SK-N-SH treated with all-trans-retinoic acid at 6 μM for 48 hours (cell line): ENCODE measurements at regions not wholly inside any gene's neighbourhood (a gene's known extent, or its start where the extent isn't known, plus 50 kb on each side); places are given as distances from the start of the nearest gene placed in this dataset.

Experiments used
- ATAC-seq: fragments of 200-7000 bp; cut with Tn5 transposase; 3 replicates; pipeline ENCODE4 v1.9.1; 2020; ENCODE audit warnings: mild to moderate bottlenecking, moderate library complexity
- ARNTL ChIP-seq: fragments of 450-650 bp; formaldehyde crosslinking; IDR thresholded peaks from 2 replicates; pipeline ENCODE4 v1.5.0; 2020; ENCODE audit warnings: low read depth, mild to moderate bottlenecking, moderate library complexity, borderline replicate concordance
- CREB5 ChIP-seq: fragments of 250-450 bp; sonication (Bioruptor Pico); IDR thresholded peaks from 2 replicates; pipeline ENCODE4 v1.5.1; 2020; ENCODE audit warnings: low read depth, mild to moderate bottlenecking, moderate library complexity
- CSRNP3 ChIP-seq: fragments of 250-450 bp; sonication (Bioruptor Pico); IDR thresholded peaks from 2 replicates; pipeline ENCODE4 v1.5.1; 2021; ENCODE audit warnings: mild to moderate bottlenecking, moderate library complexity
- ESRRG ChIP-seq: fragments of 250-450 bp; sonication (Bioruptor Pico); IDR thresholded peaks from 2 replicates; pipeline ENCODE4 v1.6.1; 2021; ENCODE audit warnings: mild to moderate bottlenecking
- GLIS3 ChIP-seq: fragments of 250-450 bp; sonication (Bioruptor Pico); IDR thresholded peaks from 2 replicates; pipeline ENCODE4 v1.5.0; 2020; ENCODE audit warnings: mild to moderate bottlenecking, moderate library complexity
- ISL1 ChIP-seq: fragments of 250-450 bp; sonication (Bioruptor Pico); IDR thresholded peaks from 2 replicates; pipeline ENCODE4 v2.1.2; 2022; ENCODE audit warnings: mild to moderate bottlenecking, moderate library complexity
- OSR1 ChIP-seq: fragments of 250-450 bp; sonication (Bioruptor Pico); IDR thresholded peaks from 2 replicates; pipeline ENCODE4 v1.8.0; 2022; ENCODE audit warnings: moderate library complexity, mild to moderate bottlenecking, inconsistent platforms
- PATZ1 ChIP-seq: fragments of 250-450 bp; sonication (Bioruptor Pico); IDR thresholded peaks from 2 replicates; pipeline ENCODE4 v1.8.0; 2020; ENCODE audit warnings: mild to moderate bottlenecking, moderate library complexity, borderline replicate concordance
- POU6F1 ChIP-seq: fragments of 250-450 bp; sonication (Bioruptor Pico); IDR thresholded peaks from 2 replicates; pipeline ENCODE4 v1.8.0; 2021; ENCODE audit warnings: low read depth, mild to moderate bottlenecking, moderate library complexity, borderline replicate concordance
- RARB ChIP-seq: fragments of 250-450 bp; sonication (Bioruptor Pico); IDR thresholded peaks from 2 replicates; pipeline ENCODE4 v1.8.0; 2021; ENCODE audit warnings: mild to moderate bottlenecking, moderate library complexity
- SNAI2 ChIP-seq: fragments of 250-450 bp; sonication (Bioruptor Pico); IDR thresholded peaks from 2 replicates; pipeline ENCODE4 v1.5.0; 2020; ENCODE audit warnings: mild to moderate bottlenecking, moderate library complexity
- TOX ChIP-seq: fragments of 250-450 bp; sonication (Bioruptor Pico); IDR thresholded peaks from 2 replicates; pipeline ENCODE4 v1.8.0; 2021; ENCODE audit warnings: mild to moderate bottlenecking, moderate library complexity, borderline replicate concordance
- TSHZ2 ChIP-seq: fragments of 250-450 bp; sonication (Bioruptor Pico); IDR thresholded peaks from 2 replicates; pipeline ENCODE4 v1.5.0; 2020; ENCODE audit warnings: mild to moderate bottlenecking, moderate library complexity
- ZC3H10 ChIP-seq: fragments of 250-450 bp; sonication (Bioruptor Pico); IDR thresholded peaks from 2 replicates; pipeline ENCODE4 v1.5.1; 2021; ENCODE audit warnings: mild to moderate bottlenecking, moderate library complexity
- ZFP3 ChIP-seq: fragments of 250-450 bp; sonication (Bioruptor Pico); IDR thresholded peaks from 2 replicates; pipeline ENCODE4 v1.5.0; 2020; ENCODE audit warnings: mild to moderate bottlenecking, moderate library complexity
- ZFP30 ChIP-seq: fragments of 450-650 bp; formaldehyde crosslinking; IDR thresholded peaks from 2 replicates; pipeline ENCODE4 v1.5.0; 2022; ENCODE audit warnings: mild to moderate bottlenecking, moderate library complexity
- ZNF565 ChIP-seq: fragments of 450-650 bp; formaldehyde crosslinking; conservative IDR thresholded peaks from 2 replicates; pipeline ENCODE4 v1.5.0; 2020; ENCODE audit warnings: low read depth, mild to moderate bottlenecking, moderate library complexity

- TF ChIP-seq SNAI2 (CRISPR knock-in tag) (no peak), CREB5 (CRISPR knock-in tag) (no peak), RARB (no peak), PATZ1 (no peak), ISL1 (CRISPR knock-in tag) (no peak)
- ATAC-seq: peak; percentile 18; the same call in 2 of the 3 replicates
Observed at GRCh38 chr15:85974742-85975141, 104.9 kb upstream of the AGBL1 start.

- no peak for ATAC-seq
- no peak for TF ChIP-seq ZFP3 (CRISPR knock-in tag)
- TF ChIP-seq ZFP30: no peak
- no peak for TF ChIP-seq ARNTL (CRISPR knock-in tag)
Observed at GRCh38 chr15:85976102-85976501, 103.6 kb upstream of the AGBL1 start.

- no peak for TF ChIP-seq ZFP3 (CRISPR knock-in tag)
- peak; percentile 77 for TF ChIP-seq ISL1 (CRISPR knock-in tag)
- TF ChIP-seq CREB5 (CRISPR knock-in tag): 0 out of 2 replicates have a peak, but pooled peaks have one; percentile 20
- ATAC-seq: peak; percentile 89
Observed at GRCh38 chr15:85976986-85977385, 102.7 kb upstream of the AGBL1 start.

GRCh38 chr15:85977586-85977985 lies 102.1 kb upstream of the AGBL1 start:
- no peak for ATAC-seq
- TF ChIP-seq ARNTL (CRISPR knock-in tag) (no peak), ISL1 (CRISPR knock-in tag) (no peak), ZC3H10 (CRISPR knock-in tag) (no peak), GLIS3 (CRISPR knock-in tag) (no peak), POU6F1 (no peak), ESRRG (CRISPR knock-in tag) (no peak), TSHZ2 (CRISPR knock-in tag) (no peak), SNAI2 (CRISPR knock-in tag) (no peak), ZNF565 (no peak), PATZ1 (no peak), CSRNP3 (CRISPR knock-in tag) (no peak), TOX (no peak), OSR1 (CRISPR knock-in tag) (no peak), CREB5 (CRISPR knock-in tag) (no peak), RARB (no peak)
- TF ChIP-seq, all 23 proteins: peak for 0
